GM19467 (cell line): ENCODE measurements at regions not wholly inside any gene's neighbourhood (a gene's known extent, or its start where the extent isn't known, plus 50 kb on each side); places are given as distances from the start of the nearest gene placed in this dataset.

Experiments
- ATAC-seq: cut with Tn5 transposase; IDR thresholded peaks from one replicate; pipeline ENCODE4 v1.9.1; 2021; ENCODE audit warnings: mild to moderate bottlenecking, moderate library complexity; ENCODE audit not compliant: unreplicated experiment

GRCh38 chr12:89257340-89257739 lies 95.0 kb downstream of the DUSP6 start:
- ATAC-seq = no peak

GRCh38 chr12:89256060-89256459 lies 96.2 kb downstream of the DUSP6 start:
- no peak for ATAC-seq

- ATAC-seq = no peak
Observed at GRCh38 chr12:89253488-89253887, 98.8 kb downstream of the DUSP6 start.

GRCh38 chr12:89252284-89252683 lies 100.0 kb downstream of the DUSP6 start:
- no peak for ATAC-seq

GRCh38 chr12:89251342-89252271 lies 100.7 kb downstream of the DUSP6 start:
- no peak for ATAC-seq

- no peak for ATAC-seq
Observed at GRCh38 chr12:89250636-89251035, 101.7 kb downstream of the DUSP6 start.

GRCh38 chr12:89250213-89250612 lies 102.1 kb downstream of the DUSP6 start:
- ATAC-seq = no peak

- no peak for ATAC-seq
Observed at GRCh38 chr12:89247967-89248366, 104.3 kb downstream of the DUSP6 start.

GRCh38 chr12:89247541-89247942 lies 104.8 kb downstream of the DUSP6 start:
- no peak for ATAC-seq

- no peak for ATAC-seq
Observed at GRCh38 chr12:89245090-89245489, 107.2 kb downstream of the DUSP6 start.

- ATAC-seq = no peak
Observed at GRCh38 chr12:89244536-89244935, 107.8 kb downstream of the DUSP6 start.

- ATAC-seq = no peak
Observed at GRCh38 chr12:89243771-89244170, 108.5 kb downstream of the DUSP6 start.

- no peak for ATAC-seq
Observed at GRCh38 chr12:89239534-89239933, 112.8 kb downstream of the DUSP6 start.

- ATAC-seq = no peak
Observed at GRCh38 chr12:89238593-89238992, 113.7 kb downstream of the DUSP6 start.

- no peak for ATAC-seq
Observed at GRCh38 chr12:89237763-89238162, 114.5 kb downstream of the DUSP6 start.

GRCh38 chr12:89236748-89237383 lies 115.4 kb downstream of the DUSP6 start:
- ATAC-seq = no peak

- no peak for ATAC-seq
Observed at GRCh38 chr12:89236237-89236636, 116.1 kb downstream of the DUSP6 start.

- ATAC-seq = no peak
Observed at GRCh38 chr12:89235189-89235993, 116.9 kb downstream of the DUSP6 start.

- ATAC-seq = no peak
Observed at GRCh38 chr12:89234324-89235114, 117.8 kb downstream of the DUSP6 start.

- no peak for ATAC-seq
Observed at GRCh38 chr12:89231686-89232085, 120.6 kb downstream of the DUSP6 start.
